Esophagus squamous epithelium (tissue), 4 donors: ENCODE measurements at regions not wholly inside any gene's neighbourhood (a gene's known extent, or its start where the extent isn't known, plus 50 kb on each side); places are given as distances from the start of the nearest gene placed in this dataset.

ENCODE experiments used
- CTCF ChIP-seq, 6 experiments: fragments of 450-650 bp in 4 of 6; fragments of 200-600 bp in 2 of 6; sonication (generic) in 2 of 6; IDR thresholded peaks; one replicate each; pipeline ENCODE4 v1.5.1; 2016 to 2019; ENCODE audit warnings: antibody characterized with exemption in 6 of 6, mild to moderate bottlenecking in 4 of 6, moderate library complexity in 4 of 6
- POLR2A ChIP-seq, 4 donors: fragments of 450-650 bp; IDR thresholded peaks; one replicate each; pipeline ENCODE4 v1.6.1; 2017; ENCODE audit warnings: antibody characterized with exemption in 4 of 4, mild to moderate bottlenecking in 4 of 4, moderate library complexity in 3 of 4

- TF ChIP-seq CTCF (IDR thresholded peaks at IDR 0.05): no peak
- TF ChIP-seq POLR2A (IDR thresholded peaks at IDR 0.05): no peak
Measured at GRCh38 chr10:131513901-131514300, 202.4 kb upstream of the TCERG1L start.
